ENCODE measurements at regions not wholly inside any gene's neighbourhood (a gene's known extent, or its start where the extent isn't known, plus 50 kb on each side); places are given as distances from the start of the nearest gene placed in this dataset.

- TF ChIP-seq NR2C1 (IDR thresholded peaks at IDR 0.05): no peak
- TF ChIP-seq ZBED1 (IDR thresholded peaks at IDR 0.05; ENCODE audit: borderline replicate concordance): no peak
- no peak for TF ChIP-seq FOXK2 (IDR thresholded peaks at IDR 0.05)
- no peak for TF ChIP-seq HDGF (IDR thresholded peaks at IDR 0.05)
- TF ChIP-seq MYB (IDR thresholded peaks at IDR 0.05; ENCODE audit: borderline replicate concordance, low read depth, low read length): no peak
- no peak for TF ChIP-seq ZBTB11 (CRISPR knock-in tag; IDR thresholded peaks at IDR 0.05)
- no peak for TF ChIP-seq E2F8 (IDR thresholded peaks at IDR 0.05; ENCODE audit: low read depth, partially characterized antibody)
- TF ChIP-seq, protein P1, sequence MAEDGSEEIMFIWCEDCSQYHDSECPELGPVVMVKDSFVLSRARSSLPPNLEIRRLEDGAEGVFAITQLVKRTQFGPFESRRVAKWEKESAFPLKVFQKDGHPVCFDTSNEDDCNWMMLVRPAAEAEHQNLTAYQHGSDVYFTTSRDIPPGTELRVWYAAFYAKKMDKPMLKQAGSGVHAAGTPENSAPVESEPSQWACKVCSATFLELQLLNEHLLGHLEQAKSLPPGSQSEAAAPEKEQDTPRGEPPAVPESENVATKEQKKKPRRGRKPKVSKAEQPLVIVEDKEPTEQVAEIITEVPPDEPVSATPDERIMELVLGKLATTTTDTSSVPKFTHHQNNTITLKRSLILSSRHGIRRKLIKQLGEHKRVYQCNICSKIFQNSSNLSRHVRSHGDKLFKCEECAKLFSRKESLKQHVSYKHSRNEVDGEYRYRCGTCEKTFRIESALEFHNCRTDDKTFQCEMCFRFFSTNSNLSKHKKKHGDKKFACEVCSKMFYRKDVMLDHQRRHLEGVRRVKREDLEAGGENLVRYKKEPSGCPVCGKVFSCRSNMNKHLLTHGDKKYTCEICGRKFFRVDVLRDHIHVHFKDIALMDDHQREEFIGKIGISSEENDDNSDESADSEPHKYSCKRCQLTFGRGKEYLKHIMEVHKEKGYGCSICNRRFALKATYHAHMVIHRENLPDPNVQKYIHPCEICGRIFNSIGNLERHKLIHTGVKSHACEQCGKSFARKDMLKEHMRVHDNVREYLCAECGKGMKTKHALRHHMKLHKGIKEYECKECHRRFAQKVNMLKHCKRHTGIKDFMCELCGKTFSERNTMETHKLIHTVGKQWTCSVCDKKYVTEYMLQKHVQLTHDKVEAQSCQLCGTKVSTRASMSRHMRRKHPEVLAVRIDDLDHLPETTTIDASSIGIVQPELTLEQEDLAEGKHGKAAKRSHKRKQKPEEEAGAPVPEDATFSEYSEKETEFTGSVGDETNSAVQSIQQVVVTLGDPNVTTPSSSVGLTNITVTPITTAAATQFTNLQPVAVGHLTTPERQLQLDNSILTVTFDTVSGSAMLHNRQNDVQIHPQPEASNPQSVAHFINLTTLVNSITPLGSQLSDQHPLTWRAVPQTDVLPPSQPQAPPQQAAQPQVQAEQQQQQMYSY (CRISPR knock-in tag; IDR thresholded peaks at IDR 0.05): no peak
- TF ChIP-seq EED (IDR thresholded peaks at IDR 0.05; ENCODE audit: low read depth): no peak
- no peak for TF ChIP-seq CHD2 (IDR thresholded peaks at IDR 0.05; ENCODE audit: borderline replicate concordance, low read depth, low read length)
Observed at GRCh38 chr5:8590959-8591358, 722.0 kb downstream of the MTRR start (continued).

All from GM12878 (cell line).